ENCODE measurements at regions not wholly inside any gene's neighbourhood (a gene's known extent, or its start where the extent isn't known, plus 50 kb on each side); places are given as distances from the start of the nearest gene placed in this dataset.
"Not testable (repeated sequence)": the region's sequence is repeated elsewhere in the genome, so short reads cannot be mapped to it uniquely, and the experiment has no call there.

- DNase-seq, result no peak
Observed at GRCh38 chr1:88509379-88509778, 174.7 kb upstream of the PKN2 start.

GRCh38 chr1:88514544-88515060, 169.5 kb upstream of the PKN2 start:
- TF ChIP-seq POLR2A (IDR thresholded peaks at IDR 0.05), result no peak
- TF ChIP-seq CTCF (IDR thresholded peaks at IDR 0.05), result no peak
- H3K4me1 ChIP-seq, result no peaks in the 10 kb centered on the region
- H3K9me3 ChIP-seq, result no peaks in the 10 kb centered on the region
- WGBS, 2 donors, result 75 to 90% methylated on average over 1 of the region's 1 CpG
- H3K27ac ChIP-seq, result no peak overlapping the region
- intact Hi-C loops (cut with DNase I), result no loop called here
- H3K36me3 ChIP-seq, result no peaks in the 10 kb centered on the region
- no peaks in the 10 kb centered on the region for H3K27me3 ChIP-seq
- no peak overlapping the region for H3K4me3 ChIP-seq
- no peak for DNase-seq

More at GRCh38 chr1:88509379-88509778, 174.7 kb upstream of the PKN2 start:
- H3K4me3 ChIP-seq, result no peak overlapping the region
- H3K4me1 ChIP-seq, result no peaks in the 10 kb centered on the region
- no peaks in the 10 kb centered on the region for H3K36me3 ChIP-seq
- intact Hi-C loops (cut with DNase I), result no loop called here
- H3K9me3 ChIP-seq, result no peaks in the 10 kb centered on the region
- no peak overlapping the region for H3K27ac ChIP-seq
- TF ChIP-seq POLR2A (IDR thresholded peaks at IDR 0.05), result no peak
- TF ChIP-seq CTCF (IDR thresholded peaks at IDR 0.05), result no peak
- H3K27me3 ChIP-seq, result no peaks in the 10 kb centered on the region
- 51 to 58% methylated on average over 3 of the region's 3 CpGs for WGBS, 2 donors

GRCh38 chr1:88517499-88517898, 166.6 kb upstream of the PKN2 start:
- 68 to 84% methylated on average over 1 of the region's 1 CpG for WGBS, 2 donors
- H3K4me1 ChIP-seq; intact Hi-C loops (cut with DNase I); DNase-seq; H3K36me3 ChIP-seq; H3K27me3 ChIP-seq; H3K9me3 ChIP-seq; H3K4me3 ChIP-seq; H3K27ac ChIP-seq: not testable (repeated sequence)

- Histone ChIP-seq H3K36me3 (no peaks in the 10 kb centered on the region), H3K9me3 (no peaks in the 10 kb centered on the region), H3K27me3 (no peaks in the 10 kb centered on the region), H3K4me1 (no peaks in the 10 kb centered on the region), H3K4me3 (no peak overlapping the region), H3K27ac (no peak overlapping the region)
- WGBS, 2 donors, result 8 to 28% methylated on average over 1 of the region's 1 CpG
- TF ChIP-seq CTCF (IDR thresholded peaks at IDR 0.05) (no peak), POLR2A (IDR thresholded peaks at IDR 0.05) (no peak)
- intact Hi-C loops (cut with DNase I), result no loop called here
- no peak for DNase-seq
Observed at GRCh38 chr1:88519156-88519555, 164.9 kb upstream of the PKN2 start.

GRCh38 chr1:88523854-88524528, 160.1 kb upstream of the PKN2 start:
- H3K9me3 ChIP-seq, result no peaks in the 10 kb centered on the region
- H3K4me3 ChIP-seq, result no peak overlapping the region
- TF ChIP-seq POLR2A (IDR thresholded peaks at IDR 0.05) (no peak), CTCF (IDR thresholded peaks at IDR 0.05) (no peak)
- no peak for DNase-seq
- H3K27me3 ChIP-seq, result no peaks in the 10 kb centered on the region
- intact Hi-C loops (cut with DNase I), result no loop called here
- 66 to 67% methylated on average over 4 of the region's 4 CpGs for WGBS, 2 donors
- H3K36me3 ChIP-seq, result no peaks in the 10 kb centered on the region
- H3K27ac ChIP-seq, result no peak overlapping the region
- H3K4me1 ChIP-seq, result no peaks in the 10 kb centered on the region

- Histone ChIP-seq H3K36me3 (no peaks in the 10 kb centered on the region), H3K4me3 (no peak overlapping the region), H3K4me1 (no peaks in the 10 kb centered on the region), H3K9me3 (no peaks in the 10 kb centered on the region), H3K27ac (no peak overlapping the region), H3K27me3 (no peaks in the 10 kb centered on the region)
- TF ChIP-seq POLR2A (IDR thresholded peaks at IDR 0.05) (no peak), CTCF (IDR thresholded peaks at IDR 0.05) (no peak)
- intact Hi-C loops (cut with DNase I), result no loop called here
- DNase-seq, result no peak
- WGBS, 2 donors, result 83 to 86% methylated on average over 3 of the region's 3 CpGs
Observed at GRCh38 chr1:88526456-88526855, 157.6 kb upstream of the PKN2 start.
